Fibroblast of lung (primary cell): ENCODE measurements at regions not wholly inside any gene's neighbourhood (a gene's known extent, or its start where the extent isn't known, plus 50 kb on each side); places are given as distances from the start of the nearest gene placed in this dataset.

Experiments
- EZH2 ChIP-seq: IDR thresholded peaks from 2 replicates; pipeline ENCODE4 v1.5.1; 2012; ENCODE audit warnings: low read length, control low read depth, mild to moderate bottlenecking; ENCODE audit errors: missing control alignments
- TF ChIP-seq, protein P1 (sequence below), 2 donors: IDR thresholded peaks in 1 of 2; conservative IDR thresholded peaks in 1 of 2; 1 replicate in 1 of 2; 2 replicates in 1 of 2; pipeline ENCODE4 v1.5.1; 2011 to 2012; ENCODE audit warnings: low read length in 2 of 2, control low read depth in 1 of 2, inconsistent platforms in 1 of 2, low read depth in 1 of 2, mild to moderate bottlenecking in 1 of 2

- TF ChIP-seq, protein P1, sequence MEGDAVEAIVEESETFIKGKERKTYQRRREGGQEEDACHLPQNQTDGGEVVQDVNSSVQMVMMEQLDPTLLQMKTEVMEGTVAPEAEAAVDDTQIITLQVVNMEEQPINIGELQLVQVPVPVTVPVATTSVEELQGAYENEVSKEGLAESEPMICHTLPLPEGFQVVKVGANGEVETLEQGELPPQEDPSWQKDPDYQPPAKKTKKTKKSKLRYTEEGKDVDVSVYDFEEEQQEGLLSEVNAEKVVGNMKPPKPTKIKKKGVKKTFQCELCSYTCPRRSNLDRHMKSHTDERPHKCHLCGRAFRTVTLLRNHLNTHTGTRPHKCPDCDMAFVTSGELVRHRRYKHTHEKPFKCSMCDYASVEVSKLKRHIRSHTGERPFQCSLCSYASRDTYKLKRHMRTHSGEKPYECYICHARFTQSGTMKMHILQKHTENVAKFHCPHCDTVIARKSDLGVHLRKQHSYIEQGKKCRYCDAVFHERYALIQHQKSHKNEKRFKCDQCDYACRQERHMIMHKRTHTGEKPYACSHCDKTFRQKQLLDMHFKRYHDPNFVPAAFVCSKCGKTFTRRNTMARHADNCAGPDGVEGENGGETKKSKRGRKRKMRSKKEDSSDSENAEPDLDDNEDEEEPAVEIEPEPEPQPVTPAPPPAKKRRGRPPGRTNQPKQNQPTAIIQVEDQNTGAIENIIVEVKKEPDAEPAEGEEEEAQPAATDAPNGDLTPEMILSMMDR (conservative IDR thresholded peaks at IDR 0.05 in 1 of 2, IDR thresholded peaks at IDR 0.05 in 1 of 2; ENCODE audit: low read depth in 1 of 2, low read length in 2 of 2) = no peak
- no peak for TF ChIP-seq EZH2
Measured at GRCh38 chr14:82602794-82603193, 1069.1 kb upstream of the SEL1L start.
